ENCODE measurements at regions not wholly inside any gene's neighbourhood (a gene's known extent, or its start where the extent isn't known, plus 50 kb on each side); places are given as distances from the start of the nearest gene placed in this dataset.

- TF ChIP-seq POLR2A (IDR thresholded peaks at IDR 0.05) = no peak
- no peak for TF ChIP-seq CTCF (IDR thresholded peaks at IDR 0.05)
These were observed 128.3 kb downstream of the AXIN2 start for GRCh38 chr17:65433157-65433556.
